GM18858 (cell line): ENCODE measurements at regions not wholly inside any gene's neighbourhood (a gene's known extent, or its start where the extent isn't known, plus 50 kb on each side); places are given as distances from the start of the nearest gene placed in this dataset.
"Not testable (repeated sequence)": the region's sequence is repeated elsewhere in the genome, so short reads cannot be mapped to it uniquely, and the experiment has no call there.

Experiments used
- ATAC-seq: cut with Tn5 transposase; IDR thresholded peaks from one replicate; pipeline ENCODE4 v1.9.1; 2021; ENCODE audit not compliant: unreplicated experiment

- ATAC-seq, result no peak
Observed at GRCh38 chr6:94251878-94252277, 832.5 kb upstream of the EPHA7 start.

- ATAC-seq, result no peak
Observed at GRCh38 chr6:94245395-94245794, 826.0 kb upstream of the EPHA7 start.

GRCh38 chr6:94238868-94239267 is 819.5 kb upstream of the EPHA7 start:
- ATAC-seq, result no peak

- ATAC-seq, result no peak
Observed at GRCh38 chr6:94227741-94228140, 808.4 kb upstream of the EPHA7 start.

- ATAC-seq, result no peak
Observed at GRCh38 chr6:94217836-94218235, 798.5 kb upstream of the EPHA7 start.

GRCh38 chr6:94215552-94215951 is 796.2 kb upstream of the EPHA7 start:
- ATAC-seq, result no peak

GRCh38 chr6:94213226-94213625 is 793.9 kb upstream of the EPHA7 start:
- no peak for ATAC-seq

GRCh38 chr6:94196891-94197290 is 777.5 kb upstream of the EPHA7 start:
- ATAC-seq, result no peak

GRCh38 chr6:94190030-94190429 is 770.7 kb upstream of the EPHA7 start:
- no peak for ATAC-seq

- no peak for ATAC-seq
Observed at GRCh38 chr6:94184666-94185464, 765.5 kb upstream of the EPHA7 start.

GRCh38 chr6:94177429-94177828 is 758.1 kb upstream of the EPHA7 start:
- ATAC-seq, result no peak

- ATAC-seq, result no peak
Observed at GRCh38 chr6:94175465-94175864, 756.1 kb upstream of the EPHA7 start.

GRCh38 chr6:94163877-94164276 is 744.5 kb upstream of the EPHA7 start:
- ATAC-seq, result no peak

- no peak for ATAC-seq
Observed at GRCh38 chr6:94150886-94151285, 731.5 kb upstream of the EPHA7 start.

- no peak for ATAC-seq
Observed at GRCh38 chr6:94144807-94145206, 725.4 kb upstream of the EPHA7 start.

- ATAC-seq, result not testable (repeated sequence)
Observed at GRCh38 chr6:94137178-94137577, 717.8 kb upstream of the EPHA7 start.

GRCh38 chr6:94133106-94133505 is 713.7 kb upstream of the EPHA7 start:
- no peak for ATAC-seq

- no peak for ATAC-seq
Observed at GRCh38 chr6:94131271-94131670, 711.9 kb upstream of the EPHA7 start.

- no peak for ATAC-seq
Observed at GRCh38 chr6:94130478-94130877, 711.1 kb upstream of the EPHA7 start.

- ATAC-seq, result no peak
Observed at GRCh38 chr6:94129926-94130325, 710.6 kb upstream of the EPHA7 start.

GRCh38 chr6:94127716-94128115 is 708.4 kb upstream of the EPHA7 start:
- ATAC-seq, result peak; percentile 38

- no peak for ATAC-seq
Observed at GRCh38 chr6:94124333-94124732, 705.0 kb upstream of the EPHA7 start.

GRCh38 chr6:94121094-94121493 is 701.7 kb upstream of the EPHA7 start:
- ATAC-seq, result no peak
